Gastrocnemius medialis (tissue), 4 donors: ENCODE measurements at regions not wholly inside any gene's neighbourhood (a gene's known extent, or its start where the extent isn't known, plus 50 kb on each side); places are given as distances from the start of the nearest gene placed in this dataset.

Experiments used
- ATAC-seq, 2 donors: fragments of 150-250 bp; one replicate each; pipeline ENCODE4 v1.9.1; 2016
- DNase-seq, 2 donors: peaks; one replicate each; pipeline ENCODE4 v3.0.0-alpha.2; 2019
- H3K27ac ChIP-seq, 4 donors: fragments of 200-600 bp; sonication (generic); 1 replicate in 1 of 4; 2 replicates in 3 of 4; pipeline ENCODE4 v1.5.1; 2016 to 2018; ENCODE audit warnings: mild to moderate bottlenecking in 2 of 4, moderate library complexity in 1 of 4
- H3K27me3 ChIP-seq, 3 donors: fragments of 200-600 bp; sonication (generic) in 2 of 3; 1 replicate in 1 of 3; 2 replicates in 2 of 3; pipeline versions ENCODE4 v1.5.1 to v1.6.0; 2016 to 2019; ENCODE audit warnings: mild to moderate bottlenecking in 1 of 3, moderate library complexity in 1 of 3
- H3K36me3 ChIP-seq, 2 donors: fragments of 200-600 bp; sonication (generic) in 1 of 2; one replicate each; pipeline ENCODE4 v1.5.1; 2017 to 2018
- H3K4me1 ChIP-seq, 2 donors: fragments of 200-600 bp; sonication (generic) in 1 of 2; one replicate each; pipeline ENCODE4 v1.5.1; 2016 to 2017; ENCODE audit warnings: mild to moderate bottlenecking in 2 of 2
- H3K4me3 ChIP-seq, 4 donors: fragments of 200-600 bp; sonication (generic) in 3 of 4; 1 replicate in 1 of 4; 2 replicates in 3 of 4; pipeline ENCODE4 v1.5.1; 2016 to 2019; ENCODE audit warnings: mild to moderate bottlenecking in 2 of 4
- H3K9me3 ChIP-seq, 3 donors: fragments of 200-600 bp; sonication (generic) in 2 of 3; 1 replicate in 1 of 3; 2 replicates in 2 of 3; pipeline ENCODE4 v1.5.1; 2016 to 2019
- CTCF ChIP-seq, 5 experiments: fragments of 450-650 bp in 3 of 5; fragments of 200-600 bp in 2 of 5; sonication (generic) in 2 of 5; IDR thresholded peaks in 4 of 5; conservative IDR thresholded peaks in 1 of 5; 1 replicate in 4 of 5; 2 replicates in 1 of 5; pipeline ENCODE4 v1.5.1; 2016 to 2019; ENCODE audit warnings: antibody characterized with exemption in 5 of 5, mild to moderate bottlenecking in 3 of 5, moderate library complexity in 3 of 5
- POLR2A ChIP-seq, 2 donors: fragments of 450-650 bp; IDR thresholded peaks; one replicate each; pipeline ENCODE4 v1.6.1; 2017; ENCODE audit warnings: antibody characterized with exemption in 2 of 2, mild to moderate bottlenecking in 2 of 2, moderate library complexity in 2 of 2
- in situ Hi-C, 4 donors: fragments of 200-750 bp; cut with MboI; loops; one replicate each; pipeline versions ENCODE4 v1.15.0 to v1.8.0; 2017; ENCODE audit warnings: low sequenced_read_pairs in 4 of 4
- intact Hi-C: fragments of 100-400 bp; cut with DNase I; formaldehyde crosslinking; loops from one replicate; pipeline ENCODE4 v1.15.1; 2023; ENCODE audit warnings: low total_unique reads

- no peak for ATAC-seq
These were observed 219.4 kb downstream of the TUBA3C start for GRCh38 chr13:18962168-18962734.

GRCh38 chr13:18961383-18962117 lies 220.1 kb downstream of the TUBA3C start:
- H3K27me3 ChIP-seq, result no peaks in the 10 kb centered on the region
- no peak for DNase-seq
- in situ Hi-C loops, result no loop called here
- ATAC-seq, result no peak
- TF ChIP-seq POLR2A (IDR thresholded peaks at IDR 0.05) (no peak), CTCF (IDR thresholded peaks at IDR 0.05 in 4 of 5, conservative IDR thresholded peaks at IDR 0.05 in 1 of 5) (no peak)
- no peaks in the 10 kb centered on the region for H3K9me3 ChIP-seq
- H3K27ac ChIP-seq, result no peak overlapping the region
- no peak overlapping the region for H3K4me3 ChIP-seq
- H3K4me1 ChIP-seq, result no peaks in the 10 kb centered on the region
- no peaks in the 10 kb centered on the region for H3K36me3 ChIP-seq
- intact Hi-C loops, result no loop called here

More at GRCh38 chr13:18962168-18962734, 219.4 kb downstream of the TUBA3C start:
- Histone ChIP-seq H3K9me3 (no peaks in the 10 kb centered on the region), H3K27me3 (no peaks in the 10 kb centered on the region), H3K4me1 (no peaks in the 10 kb centered on the region), H3K27ac (no peak overlapping the region), H3K4me3 (no peak overlapping the region), H3K36me3 (no peaks in the 10 kb centered on the region)
- DNase-seq, result no peak
- intact Hi-C loops (no loop called here), in situ Hi-C loops (no loop called here)
- TF ChIP-seq POLR2A (IDR thresholded peaks at IDR 0.05) (no peak), CTCF (IDR thresholded peaks at IDR 0.05 in 4 of 5, conservative IDR thresholded peaks at IDR 0.05 in 1 of 5) (no peak)

GRCh38 chr13:18960637-18961227 lies 220.9 kb downstream of the TUBA3C start:
- no peaks in the 10 kb centered on the region for H3K36me3 ChIP-seq
- in situ Hi-C loops, result no loop called here
- TF ChIP-seq CTCF (IDR thresholded peaks at IDR 0.05 in 4 of 5, conservative IDR thresholded peaks at IDR 0.05 in 1 of 5) (no peak), POLR2A (IDR thresholded peaks at IDR 0.05) (no peak)
- intact Hi-C loops, result no loop called here
- no peak for DNase-seq
- no peak overlapping the region for H3K4me3 ChIP-seq
- H3K9me3 ChIP-seq, result no peaks in the 10 kb centered on the region
- H3K27me3 ChIP-seq, result no peaks in the 10 kb centered on the region
- no peaks in the 10 kb centered on the region for H3K4me1 ChIP-seq
- no peak overlapping the region for H3K27ac ChIP-seq
- ATAC-seq, result no peak

- TF ChIP-seq CTCF (IDR thresholded peaks at IDR 0.05 in 4 of 5, conservative IDR thresholded peaks at IDR 0.05 in 1 of 5), result no peak
- TF ChIP-seq POLR2A (IDR thresholded peaks at IDR 0.05), result no peak
- no peaks in the 10 kb centered on the region for H3K27me3 ChIP-seq
- ATAC-seq, result no peak
- in situ Hi-C loops (no loop called here), intact Hi-C loops (no loop called here)
- no peaks in the 10 kb centered on the region for H3K9me3 ChIP-seq
- H3K4me1 ChIP-seq, result no peaks in the 10 kb centered on the region
- H3K36me3 ChIP-seq, result no peaks in the 10 kb centered on the region
- no peak for DNase-seq
- no peak overlapping the region for H3K4me3 ChIP-seq
- H3K27ac ChIP-seq, result no peak overlapping the region
These were observed 221.6 kb downstream of the TUBA3C start for GRCh38 chr13:18959996-18960395.
